ENCODE measurements at regions not wholly inside any gene's neighbourhood (a gene's known extent, or its start where the extent isn't known, plus 50 kb on each side); places are given as distances from the start of the nearest gene placed in this dataset.

DNA sequence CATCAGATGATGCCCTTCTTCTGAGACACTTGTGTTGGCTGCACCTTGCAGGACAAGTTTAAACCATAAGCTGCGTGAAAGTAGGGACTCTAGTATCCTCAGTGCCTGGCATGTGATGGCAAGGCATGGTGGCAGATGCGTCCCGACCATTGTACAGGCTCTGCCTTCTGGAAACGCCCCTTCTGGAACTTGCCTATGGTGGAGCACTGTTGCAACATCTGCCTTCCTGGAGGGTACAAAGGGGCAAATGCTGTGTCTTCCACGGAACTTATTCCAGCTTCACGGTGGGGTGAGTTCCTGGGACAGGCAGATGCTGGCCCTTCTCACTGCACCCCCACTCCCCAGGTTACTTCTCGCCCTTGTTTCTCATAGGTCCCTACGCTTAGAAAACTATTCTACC is 232.8 kb downstream of the THBS2 start:
- H3K4me3 Mint-ChIP-seq: no peak overlapping the region
- H3K4me1 Mint-ChIP-seq (ENCODE audit: low read depth): no peaks in the 10 kb centered on the region
- POLR2A ChIA-PET: no interaction called here
- intact Hi-C loops (cut with micrococcal nuclease): no loop called here
- peaks cover 5% of the 10 kb centered on the region for H3K36me3 Mint-ChIP-seq
- peaks cover 15% of the 10 kb centered on the region for H3K9me3 Mint-ChIP-seq
- peaks cover 9% of the 10 kb centered on the region for H3K27me3 Mint-ChIP-seq
- no peak overlapping the region for H3K27ac Mint-ChIP-seq
- CTCF ChIA-PET: no interaction called here
- no peak for DNase-seq

DNA sequence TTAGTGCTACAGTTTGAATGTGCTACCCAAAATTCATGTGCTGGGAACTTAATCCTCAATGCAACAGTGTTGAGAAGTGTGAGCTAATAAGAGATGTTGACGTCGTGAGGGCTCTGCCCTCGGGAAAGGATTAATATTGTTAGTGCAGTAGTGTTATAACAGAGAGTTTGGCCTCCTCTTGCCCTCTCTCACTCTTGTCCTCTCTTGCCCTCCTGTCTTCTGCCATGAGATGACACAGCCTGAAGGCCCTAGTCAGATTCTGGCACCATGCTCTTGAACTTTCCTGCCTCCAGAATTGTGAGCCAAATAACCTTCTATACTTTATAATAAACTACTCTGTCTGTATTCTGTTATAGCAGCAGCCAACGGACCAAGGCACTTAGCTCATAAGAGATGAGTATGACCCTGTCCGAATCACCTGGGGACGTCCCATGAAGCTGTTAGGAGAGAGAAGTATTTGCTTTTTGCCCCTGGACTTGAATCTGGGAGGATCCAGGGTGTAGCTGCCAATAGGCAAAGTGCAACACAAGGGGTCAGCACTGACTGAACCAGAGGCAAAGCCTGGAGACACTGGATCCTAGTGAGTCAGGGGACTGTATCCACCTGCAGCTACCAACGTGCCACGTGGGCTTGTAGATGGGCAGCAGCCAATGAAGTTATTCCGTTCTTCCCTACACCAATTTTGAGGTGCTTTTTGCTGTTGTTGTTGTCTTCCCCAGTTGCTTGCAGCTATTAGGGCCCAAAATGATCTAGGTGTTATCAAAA is 233.7 kb downstream of the THBS2 start:
- H3K36me3 Mint-ChIP-seq: peaks cover 5% of the 10 kb centered on the region
- POLR2A ChIA-PET: no interaction called here

GRCh38 chr6:169019111-169019510 is 234.5 kb downstream of the THBS2 start:
- intact Hi-C loops (cut with micrococcal nuclease): no loop called here
- no peaks in the 10 kb centered on the region for H3K4me1 Mint-ChIP-seq (ENCODE audit: low read depth)
- ChIA-PET POLR2A (no interaction called here), CTCF (interaction anchor here (0.6 kb wide), 1 partner anchor 22 kb away, joined by 4 read pairs; no protein-coding TSS in a partner anchor)
- no peak for DNase-seq
- H3K27me3 Mint-ChIP-seq: peaks cover 14% of the 10 kb centered on the region
- peaks cover 15% of the 10 kb centered on the region for H3K9me3 Mint-ChIP-seq
- H3K27ac Mint-ChIP-seq: no peak overlapping the region
- H3K4me3 Mint-ChIP-seq: no peak overlapping the region
- peaks cover 5% of the 10 kb centered on the region for H3K36me3 Mint-ChIP-seq

More for the DNA sequence above, 233.7 kb downstream of the THBS2 start:
- CTCF ChIA-PET: interaction anchor here (0.6 kb wide), 1 partner anchor 23 kb away, joined by 4 read pairs; no protein-coding TSS in a partner anchor
- H3K27ac Mint-ChIP-seq: no peak overlapping the region
- intact Hi-C loops (cut with micrococcal nuclease): no loop called here
- no peak for DNase-seq
- H3K9me3 Mint-ChIP-seq: peaks cover 15% of the 10 kb centered on the region
- no peaks in the 10 kb centered on the region for H3K4me1 Mint-ChIP-seq (ENCODE audit: low read depth)
- H3K27me3 Mint-ChIP-seq: peaks cover 14% of the 10 kb centered on the region
- no peak overlapping the region for H3K4me3 Mint-ChIP-seq

GRCh38 chr6:169016758-169017157 is 236.9 kb downstream of the THBS2 start:
- Mint-ChIP-seq H3K9me3 (peaks cover 12% of the 10 kb centered on the region), H3K27me3 (peaks cover 14% of the 10 kb centered on the region), H3K4me1 (ENCODE audit: low read depth) (no peaks in the 10 kb centered on the region), H3K36me3 (peaks cover 5% of the 10 kb centered on the region), H3K27ac (no peak overlapping the region), H3K4me3 (no peak overlapping the region)
- POLR2A ChIA-PET: no interaction called here
- intact Hi-C loops (cut with micrococcal nuclease): no loop called here
- CTCF ChIA-PET: no interaction called here
- no peak for DNase-seq

DNA sequence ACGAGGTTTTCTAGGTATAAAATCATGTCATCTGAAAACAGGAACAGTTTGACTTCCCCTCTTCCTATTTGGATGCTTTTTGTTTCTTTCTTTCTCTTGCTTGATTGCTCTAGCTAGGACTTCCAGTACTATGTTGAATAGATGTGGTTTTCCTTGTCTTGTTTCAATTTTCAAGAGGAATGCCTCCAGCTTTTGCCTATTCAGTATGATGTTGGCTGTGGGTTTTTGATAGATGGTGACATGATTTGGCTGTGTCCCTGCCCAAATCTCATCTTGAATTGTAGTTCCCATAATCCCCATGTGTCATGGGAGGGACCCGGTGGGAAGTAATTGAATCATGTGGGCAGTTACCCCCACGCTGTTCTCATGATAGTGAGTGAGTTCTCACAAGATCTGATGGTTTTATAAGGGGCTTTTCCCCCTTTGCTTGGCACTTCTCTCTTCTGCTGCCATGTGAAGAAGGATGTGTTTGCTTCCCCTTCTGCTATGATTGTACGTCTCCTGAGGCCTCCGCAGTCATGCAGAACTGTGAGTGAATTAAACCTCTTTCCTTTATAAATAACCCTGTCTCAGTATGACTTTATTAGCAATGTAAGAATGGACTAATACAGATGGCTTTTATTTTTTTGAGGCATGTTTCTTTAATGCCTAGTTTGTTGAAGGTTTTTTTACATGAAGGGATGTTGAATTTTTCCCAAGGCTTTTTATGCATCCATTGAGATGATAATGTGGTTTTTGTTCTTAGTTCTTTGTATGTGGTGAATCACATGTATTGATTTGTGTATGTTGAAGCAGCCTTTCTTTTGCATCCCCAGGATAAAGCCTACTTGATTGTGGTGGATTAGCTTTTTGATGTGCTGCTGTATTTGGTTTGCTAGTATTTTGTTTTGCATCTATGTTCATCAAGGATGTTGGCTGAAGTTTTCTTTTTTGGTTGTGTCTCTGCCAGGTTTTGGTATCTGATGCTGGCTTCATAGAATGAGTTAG is 239.1 kb downstream of the THBS2 start:
- no peak for DNase-seq
- ChIA-PET POLR2A (no interaction called here), CTCF (no interaction called here)
- Mint-ChIP-seq H3K27me3 (peaks cover 10% of the 10 kb centered on the region), H3K4me1 (ENCODE audit: low read depth) (no peaks in the 10 kb centered on the region), H3K36me3 (peaks cover 5% of the 10 kb centered on the region), H3K27ac (no peak overlapping the region), H3K4me3 (no peak overlapping the region), H3K9me3 (peaks cover 12% of the 10 kb centered on the region)
- intact Hi-C loops (cut with micrococcal nuclease): no loop called here

DNA sequence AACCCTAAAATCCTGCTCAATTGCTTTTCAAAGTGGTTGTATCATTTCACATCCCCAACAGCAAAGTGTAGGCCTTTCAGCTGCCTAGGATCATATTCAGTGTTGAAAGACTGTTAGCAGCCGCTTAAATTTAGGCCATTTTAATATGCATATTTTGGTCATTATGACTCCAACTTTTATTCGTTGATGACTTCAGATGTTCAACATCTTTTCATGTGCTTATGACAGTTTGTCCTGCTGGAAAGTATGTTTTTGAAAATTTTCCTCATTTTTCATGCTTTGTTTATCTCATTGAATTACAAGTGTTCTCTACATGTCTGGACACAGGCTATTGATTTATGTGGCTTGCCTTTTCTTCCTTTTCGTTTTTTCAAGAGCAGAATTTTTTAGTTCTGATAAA is 244.0 kb downstream of the THBS2 start:
- H3K9me3 Mint-ChIP-seq: no peaks in the 10 kb centered on the region
- H3K4me3 Mint-ChIP-seq: no peak overlapping the region
- H3K36me3 Mint-ChIP-seq: no peaks in the 10 kb centered on the region
- ChIA-PET POLR2A (interaction anchor here (0.7 kb wide), 1 partner anchor 111 kb away, joined by 3 read pairs; no protein-coding TSS in a partner anchor), CTCF (no interaction called here)
- H3K27ac Mint-ChIP-seq: no peak overlapping the region
- no peaks in the 10 kb centered on the region for H3K4me1 Mint-ChIP-seq (ENCODE audit: low read depth)
- DNase-seq: no peak
- intact Hi-C loops (cut with micrococcal nuclease): no loop called here
- no peaks in the 10 kb centered on the region for H3K27me3 Mint-ChIP-seq

GRCh38 chr6:169008641-169009257 is 244.9 kb downstream of the THBS2 start:
- Mint-ChIP-seq H3K27me3 (no peaks in the 10 kb centered on the region), H3K4me1 (ENCODE audit: low read depth) (no peaks in the 10 kb centered on the region), H3K4me3 (no peak overlapping the region), H3K36me3 (no peaks in the 10 kb centered on the region), H3K27ac (no peak overlapping the region), H3K9me3 (no peaks in the 10 kb centered on the region)
- ChIA-PET POLR2A (no interaction called here), CTCF (no interaction called here)
- intact Hi-C loops (cut with micrococcal nuclease): no loop called here
- no peak for DNase-seq

GRCh38 chr6:169005166-169005565 is 248.5 kb downstream of the THBS2 start:
- peaks cover 2% of the 10 kb centered on the region for H3K27me3 Mint-ChIP-seq
- intact Hi-C loops (cut with micrococcal nuclease): no loop called here
- ChIA-PET POLR2A (no interaction called here), CTCF (no interaction called here)
- no peaks in the 10 kb centered on the region for H3K36me3 Mint-ChIP-seq
- no peaks in the 10 kb centered on the region for H3K9me3 Mint-ChIP-seq
- H3K4me1 Mint-ChIP-seq (ENCODE audit: low read depth): no peaks in the 10 kb centered on the region
- H3K4me3 Mint-ChIP-seq: no peak overlapping the region
- no peak for DNase-seq
- H3K27ac Mint-ChIP-seq: no peak overlapping the region

GRCh38 chr6:169000022-169000421 is 253.6 kb downstream of the THBS2 start:
- POLR2A ChIA-PET: no interaction called here

DNA sequence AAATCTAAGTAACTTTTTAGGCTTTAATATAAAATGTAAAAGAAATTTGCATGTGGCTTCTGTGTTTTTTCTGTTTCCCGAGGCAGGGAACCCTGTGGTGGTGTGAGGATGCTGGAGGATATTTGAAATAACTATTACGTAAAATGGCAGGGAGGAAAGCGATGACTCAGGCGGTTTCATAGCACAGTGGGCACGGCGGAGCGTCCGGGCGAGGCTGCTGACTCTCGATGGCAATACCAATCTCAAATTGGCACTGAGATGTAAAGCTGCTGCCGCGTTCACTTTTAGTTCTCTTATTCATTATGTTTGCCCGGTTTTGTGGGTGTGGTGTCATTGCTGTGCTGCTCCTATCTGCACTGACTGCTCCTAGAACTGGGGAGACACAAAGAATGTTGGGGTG is 254.3 kb downstream of the THBS2 start:
- DNase-seq: no peak
- intact Hi-C loops (cut with micrococcal nuclease): loop anchor here (5.0 kb wide), 1 partner anchor 147 kb away; no protein-coding TSS in a partner anchor
- no peak overlapping the region for H3K27ac Mint-ChIP-seq
- H3K9me3 Mint-ChIP-seq: no peaks in the 10 kb centered on the region
- no peaks in the 10 kb centered on the region for H3K4me1 Mint-ChIP-seq (ENCODE audit: low read depth)
- no peak overlapping the region for H3K4me3 Mint-ChIP-seq
- CTCF ChIA-PET: interaction anchor here (1.3 kb wide), 1 partner anchor 10 kb away, joined by 5 read pairs; no protein-coding TSS in a partner anchor
- no peaks in the 10 kb centered on the region for H3K36me3 Mint-ChIP-seq
- POLR2A ChIA-PET: no interaction called here
- H3K27me3 Mint-ChIP-seq: peaks cover 2% of the 10 kb centered on the region

More at GRCh38 chr6:169000022-169000421, 253.6 kb downstream of the THBS2 start:
- Mint-ChIP-seq H3K27ac (no peak overlapping the region), H3K36me3 (no peaks in the 10 kb centered on the region), H3K4me1 (ENCODE audit: low read depth) (no peaks in the 10 kb centered on the region), H3K9me3 (no peaks in the 10 kb centered on the region), H3K4me3 (no peak overlapping the region), H3K27me3 (peaks cover 2% of the 10 kb centered on the region)
- intact Hi-C loops (cut with micrococcal nuclease): no loop called here
- CTCF ChIA-PET: no interaction called here
- DNase-seq: no peak

DNA sequence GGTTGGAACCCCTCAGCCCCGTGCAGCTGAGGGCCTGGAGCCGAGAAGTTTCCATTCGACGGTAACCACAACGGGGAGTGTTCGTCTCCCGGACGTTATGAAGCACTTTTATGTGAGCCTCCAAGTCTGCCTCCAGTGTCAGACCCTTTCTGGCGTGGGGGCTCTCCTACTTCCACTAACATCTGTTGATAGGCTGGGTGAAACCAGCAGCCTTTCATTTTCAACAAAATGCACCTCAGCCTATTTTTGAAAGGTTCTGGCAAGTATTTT is 257.4 kb downstream of the THBS2 start:
- ChIA-PET POLR2A (no interaction called here), CTCF (interaction anchor here (0.6 kb wide), 1 partner anchor 32 kb away, joined by 3 read pairs; no protein-coding TSS in a partner anchor)
- H3K27me3 Mint-ChIP-seq: no peaks in the 10 kb centered on the region
- DNase-seq: no peak
- H3K4me3 Mint-ChIP-seq: no peak overlapping the region
- H3K36me3 Mint-ChIP-seq: no peaks in the 10 kb centered on the region
- no peaks in the 10 kb centered on the region for H3K9me3 Mint-ChIP-seq
- intact Hi-C loops (cut with micrococcal nuclease): loop anchor here (5.0 kb wide), 1 partner anchor 144 kb away; no protein-coding TSS in a partner anchor
- no peaks in the 10 kb centered on the region for H3K4me1 Mint-ChIP-seq (ENCODE audit: low read depth)
- no peak overlapping the region for H3K27ac Mint-ChIP-seq

Measured in activated CD4-positive, alpha-beta memory T cell treated with anti-CD3 and anti-CD28 coated beads for 36 hours (primary cell).